Activated T-cell treated with anti-CD3 and anti-CD28 coated beads, Interleukin-2, amount 50 U/mL, for 48 hours (primary cell): ENCODE measurements at regions not wholly inside any gene's neighbourhood (a gene's known extent, or its start where the extent isn't known, plus 50 kb on each side); places are given as distances from the start of the nearest gene placed in this dataset.

Source experiments
- DNase-seq, 2 experiments: peaks; one replicate each; pipeline ENCODE4 v3.0.0-alpha.2; 2020

- DNase-seq, result no peak
These were observed 85.5 kb upstream of the GPM6B start for GRCh38 chrX:13902406-13902805.

- DNase-seq, result no peak
These were observed 84.5 kb upstream of the GPM6B start for GRCh38 chrX:13901354-13901753.

DNA sequence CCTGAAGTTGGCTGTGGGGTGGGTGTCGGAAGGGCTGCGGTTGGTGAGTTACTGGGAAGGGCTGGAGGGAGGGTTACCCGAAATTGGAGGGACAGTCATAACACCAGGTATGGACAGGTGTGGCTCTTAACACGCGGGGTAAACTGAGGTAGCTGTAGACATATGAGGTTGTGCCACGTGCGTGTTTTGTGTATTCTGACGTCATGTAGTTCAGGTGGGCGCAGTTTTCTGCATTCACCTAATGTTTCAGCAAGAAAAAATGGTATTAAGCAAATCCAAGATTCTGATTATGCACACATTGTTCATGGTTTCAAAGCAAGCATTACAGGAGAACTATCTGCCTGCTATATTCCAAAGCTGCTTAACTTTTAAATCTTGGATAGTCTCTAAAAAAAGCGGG lies 83.5 kb upstream of the GPM6B start:
- no peak for DNase-seq

DNA sequence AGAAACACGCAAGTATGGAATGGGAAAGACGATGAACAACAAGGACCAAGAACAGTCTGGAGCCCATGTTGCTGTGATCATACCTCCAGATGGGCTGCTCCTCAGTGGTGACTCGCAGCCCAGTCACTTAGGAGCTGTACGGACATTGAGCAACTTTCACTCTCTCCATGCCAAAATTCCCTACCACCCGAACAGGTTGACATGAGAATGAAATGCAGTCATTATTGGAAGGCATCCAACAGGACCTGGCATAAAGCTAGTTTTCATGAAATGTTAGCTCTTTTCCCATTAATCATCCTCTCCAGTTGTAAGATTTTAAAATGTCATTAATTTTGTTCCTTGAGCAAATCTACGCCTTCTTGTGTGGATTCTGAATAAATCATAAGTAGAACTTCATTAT lies 82.7 kb upstream of the GPM6B start:
- no peak for DNase-seq

- no peak for DNase-seq
These were observed 81.7 kb upstream of the GPM6B start for GRCh38 chrX:13898603-13899002.

- DNase-seq, result peak; percentile 21 to 22
These were observed 81.2 kb upstream of the GPM6B start for GRCh38 chrX:13898083-13898482.

DNA sequence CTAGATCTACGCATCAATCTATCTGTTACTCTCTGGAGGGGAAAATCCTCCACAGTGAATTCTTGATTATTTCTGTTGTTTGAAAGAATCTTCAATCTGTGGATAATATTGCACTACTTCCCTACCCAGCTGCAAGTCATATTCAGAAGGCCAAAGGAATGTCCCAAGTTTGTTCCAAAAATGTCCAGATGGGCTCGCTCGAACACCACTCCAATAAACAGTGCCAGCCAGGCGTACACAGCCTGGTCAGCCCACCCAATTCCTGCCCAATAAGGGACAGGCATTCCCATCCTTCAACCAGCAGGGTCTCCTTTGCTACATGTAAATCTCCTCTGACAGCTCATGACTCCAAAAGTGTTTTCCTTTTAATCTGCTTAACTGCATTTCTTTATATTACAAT lies 80.7 kb upstream of the GPM6B start:
- no peak for DNase-seq

DNA sequence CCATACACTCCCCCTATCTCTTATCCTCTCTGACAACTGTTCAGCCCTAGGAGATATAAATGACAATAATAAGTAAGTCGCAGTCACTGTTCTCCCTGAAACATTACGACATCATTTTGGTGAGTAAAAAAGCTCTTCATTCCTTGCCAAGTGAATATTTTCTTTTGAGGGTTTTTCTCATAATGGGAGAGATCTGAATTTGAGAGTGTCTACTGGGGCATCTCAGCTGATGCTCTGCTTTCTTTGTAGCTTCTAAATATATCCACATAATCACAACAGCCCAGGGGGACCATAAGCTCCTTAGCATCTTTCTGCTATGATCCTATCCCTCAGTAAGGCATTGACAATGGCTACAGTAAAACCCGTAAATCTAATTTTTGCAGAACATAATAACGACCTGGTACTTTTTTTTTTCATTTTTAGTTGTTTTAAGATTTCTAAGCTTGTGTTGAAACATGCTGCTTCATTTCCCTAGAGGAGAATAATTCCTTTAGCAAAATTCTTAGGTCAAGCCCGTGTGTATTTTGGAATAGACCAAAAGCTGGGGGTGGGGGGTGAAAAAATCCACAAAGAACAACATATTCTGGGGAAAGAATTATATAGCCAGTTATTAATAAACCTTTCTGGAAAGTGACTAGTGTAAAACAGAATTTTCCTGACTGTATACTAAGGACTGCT lies 78.1 kb upstream of the GPM6B start:
- no peak for DNase-seq

DNA sequence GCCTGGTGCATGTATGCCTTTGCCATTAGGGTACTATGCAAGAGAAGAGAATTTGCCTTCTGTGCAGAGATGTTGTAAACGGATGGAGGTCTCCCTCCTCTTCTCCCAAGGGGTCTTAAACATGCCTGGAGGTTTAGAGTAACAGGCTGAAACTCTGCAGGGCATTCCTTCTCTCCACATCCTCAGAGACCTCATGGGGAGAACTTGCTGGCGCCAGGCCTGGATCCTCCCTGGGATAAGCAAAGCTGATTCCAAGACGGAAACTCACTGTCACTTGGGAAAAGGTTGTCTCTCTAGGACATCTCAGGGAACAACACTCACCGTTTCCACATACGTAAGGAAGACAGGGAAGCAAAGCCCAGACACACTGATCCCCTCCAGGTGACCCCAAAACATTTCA lies 76.9 kb upstream of the GPM6B start:
- DNase-seq, result no peak

DNA sequence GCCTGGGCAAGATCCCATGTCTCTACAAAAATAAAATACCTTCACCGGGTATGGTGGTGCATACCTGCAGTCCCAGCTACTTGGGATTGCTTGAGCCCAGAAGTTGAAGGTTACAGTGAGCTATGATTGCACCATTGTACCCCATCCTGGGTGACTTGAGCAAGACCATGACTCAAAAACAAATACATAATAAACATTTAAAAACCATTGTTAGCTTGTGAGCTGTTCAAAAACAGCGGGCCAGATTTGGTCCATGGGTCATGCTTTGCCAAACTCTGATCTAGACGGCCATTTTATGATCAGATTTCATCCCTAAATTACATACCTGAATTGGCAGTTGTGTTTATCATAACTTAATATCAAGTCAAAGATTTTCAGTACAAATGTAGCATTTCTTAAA lies 76.0 kb upstream of the GPM6B start:
- no peak for DNase-seq

DNA sequence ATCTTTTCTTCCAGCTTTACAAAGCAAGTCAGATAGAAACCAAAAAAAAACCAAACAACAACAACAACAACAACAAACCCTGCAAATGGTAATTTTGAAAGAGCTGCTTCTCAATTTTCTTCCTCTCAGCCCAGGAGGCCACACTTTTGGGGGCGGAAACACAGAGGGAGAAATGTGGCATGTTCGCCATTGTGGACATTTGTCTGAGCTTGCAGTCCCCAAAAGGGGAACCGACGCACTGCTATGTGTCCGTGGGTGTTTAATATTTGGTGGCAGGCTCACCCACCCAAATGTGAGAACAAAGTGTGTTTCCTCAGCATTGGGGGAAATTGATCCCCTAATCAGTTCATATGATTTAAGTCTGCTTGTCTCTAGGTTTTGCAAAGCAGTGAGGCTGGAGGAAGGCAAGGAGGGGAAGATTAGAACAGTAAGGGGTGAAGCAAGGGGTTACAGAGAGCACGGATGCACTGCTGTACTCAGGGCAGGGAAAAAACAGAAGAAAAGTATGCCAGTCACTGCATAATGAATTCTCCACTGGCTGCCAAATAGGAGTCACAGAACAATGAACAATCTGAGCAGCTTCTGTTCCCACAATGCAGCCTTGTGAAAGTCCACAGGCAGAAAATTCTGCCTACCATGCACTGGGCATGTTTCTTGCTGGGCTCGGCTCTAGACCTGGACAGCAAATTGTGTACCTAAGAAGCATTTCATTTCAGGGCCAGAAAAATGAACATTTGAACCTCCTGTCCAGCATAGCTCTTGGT lies 74.7 kb upstream of the GPM6B start:
- no peak for DNase-seq

DNA sequence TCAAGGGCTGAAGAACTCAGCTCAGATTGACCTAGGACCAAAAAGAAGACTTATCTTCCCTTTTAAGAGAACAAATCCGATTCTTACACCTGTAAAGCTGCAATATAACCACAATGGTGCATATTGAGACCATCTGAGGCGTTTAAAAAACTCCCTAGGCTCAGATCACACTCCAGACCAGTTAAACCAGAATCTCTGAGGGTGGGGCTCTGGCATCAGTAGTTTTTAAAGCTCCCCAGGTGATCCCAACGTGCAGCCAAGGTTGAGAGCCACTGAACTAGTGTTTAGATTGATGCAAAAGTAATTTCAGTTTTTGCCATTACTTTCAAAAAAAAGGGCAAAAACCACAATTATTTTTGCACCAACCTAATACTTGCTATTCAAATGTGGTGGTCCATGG lies 73.9 kb upstream of the GPM6B start:
- no peak for DNase-seq

- DNase-seq, result no peak
These were observed 71.4 kb upstream of the GPM6B start for GRCh38 chrX:13888284-13888683.

GRCh38 chrX:13885591-13885990 lies 68.7 kb upstream of the GPM6B start:
- DNase-seq, result no peak

- DNase-seq, result no peak
These were observed 59.8 kb upstream of the GPM6B start for GRCh38 chrX:13876652-13877051.

DNA sequence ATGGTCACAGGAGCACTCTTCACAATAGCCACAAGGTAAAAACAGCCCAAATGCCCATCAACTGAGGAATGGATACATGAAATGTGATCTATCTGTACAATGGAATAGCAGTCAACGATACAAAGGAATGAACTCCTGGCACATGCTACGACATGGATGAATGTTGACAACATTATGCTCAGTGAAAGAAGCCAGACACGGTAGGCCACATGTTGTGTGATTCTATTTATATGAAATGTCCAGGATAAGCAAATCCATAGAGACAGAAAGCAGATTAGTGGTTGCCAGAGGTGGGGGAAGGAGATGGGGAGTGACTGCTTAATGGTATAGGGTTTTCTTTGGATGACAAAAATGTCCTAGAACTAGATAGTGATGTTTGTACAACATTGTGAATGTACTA lies 58.7 kb upstream of the GPM6B start:
- DNase-seq, result no peak

GRCh38 chrX:13868591-13868990 lies 51.7 kb upstream of the GPM6B start:
- DNase-seq, result no peak
